CD14-positive monocyte (primary cell): ENCODE measurements at regions not wholly inside any gene's neighbourhood (a gene's known extent, or its start where the extent isn't known, plus 50 kb on each side); places are given as distances from the start of the nearest gene placed in this dataset.

Experiments
- DNase-seq, 3 donors: peaks; one replicate each; pipeline ENCODE4 v3.0.0-alpha.2; 2011 to 2022
- H2AFZ ChIP-seq: 2 replicates; pipeline ENCODE4 v1.6.0; 2012; ENCODE audit warnings: mild to moderate bottlenecking, low read depth, low read length, inconsistent platforms; ENCODE audit not compliant: insufficient read depth, poor library complexity, severe bottlenecking
- H3K27ac ChIP-seq, 2 donors: 1 replicate in 1 of 2; 2 replicates in 1 of 2; pipeline ENCODE4 v1.5.1; 2012 to 2013; ENCODE audit warnings: low read length in 2 of 2, control low read depth in 1 of 2, inconsistent platforms in 1 of 2, low read depth in 1 of 2, mild to moderate bottlenecking in 1 of 2
- H3K27me3 ChIP-seq, 2 donors: one replicate each; pipeline versions ENCODE4 v1.6.0 to v1.6.1; 2011 to 2013; ENCODE audit warnings: low read length in 2 of 2; ENCODE audit not compliant: control insufficient read depth in 2 of 2, insufficient read depth in 2 of 2
- H3K36me3 ChIP-seq, 2 donors: replicated peaks in 1 of 2; 1 replicate in 1 of 2; 2 replicates in 1 of 2; pipeline versions ENCODE4 v1.5.1 to v1.6.1; 2012 to 2013; ENCODE audit warnings: low read length in 2 of 2, control low read depth in 1 of 2, inconsistent platforms in 1 of 2, mild to moderate bottlenecking in 1 of 2; ENCODE audit not compliant: insufficient read depth in 2 of 2, control insufficient read depth in 1 of 2
- H3K4me1 ChIP-seq, 2 donors: 1 replicate in 1 of 2; 2 replicates in 1 of 2; pipeline versions ENCODE4 v1.5.1 to v1.6.1; 2012 to 2013; ENCODE audit warnings: low read length in 2 of 2, control low read depth in 1 of 2, inconsistent platforms in 1 of 2, mild to moderate bottlenecking in 1 of 2, moderate library complexity in 1 of 2; ENCODE audit not compliant: insufficient read depth in 2 of 2, control insufficient read depth in 1 of 2
- H3K4me2 ChIP-seq: replicated peaks from 2 replicates; pipeline ENCODE3; 2012; ENCODE audit warnings: low read length, moderate library complexity, mild to moderate bottlenecking; ENCODE audit not compliant: poor library complexity, severe bottlenecking; ENCODE audit errors: extremely low read depth
- H3K4me3 ChIP-seq, 3 experiments: fragments of 200-600 bp in 1 of 3; sonication (generic) in 1 of 3; replicated peaks in 1 of 3; 1 replicate in 2 of 3; 2 replicates in 1 of 3; pipeline ENCODE4 v1.5.1; 2011 to 2013; ENCODE audit warnings: low read length in 3 of 3, mild to moderate bottlenecking in 3 of 3, control low read depth in 2 of 3, low read depth in 2 of 3, inconsistent platforms in 1 of 3, moderate library complexity in 1 of 3
- H3K79me2 ChIP-seq: 2 replicates; pipeline ENCODE4 v1.6.0; 2012; ENCODE audit warnings: mild to moderate bottlenecking, control low read depth, inconsistent platforms, low read length, moderate library complexity; ENCODE audit not compliant: insufficient read depth
- H3K9ac ChIP-seq: 2 replicates; pipeline ENCODE4 v1.6.0; 2017; ENCODE audit warnings: low read length, mild to moderate bottlenecking; ENCODE audit not compliant: insufficient read depth, poor library complexity, severe bottlenecking
- H3K9me3 ChIP-seq, 2 donors: replicated peaks in 1 of 2; 1 replicate in 1 of 2; 2 replicates in 1 of 2; pipeline versions ENCODE4 v1.5.1 to v1.6.1; 2012 to 2013; ENCODE audit warnings: low read length in 2 of 2, control low read depth in 1 of 2; ENCODE audit not compliant: control insufficient read depth in 1 of 2, insufficient read depth in 1 of 2
- H4K20me1 ChIP-seq: 2 replicates; pipeline ENCODE4 v1.6.0; 2012; ENCODE audit warnings: mild to moderate bottlenecking, low read length, control low read depth, moderate library complexity; ENCODE audit not compliant: insufficient read depth
- H3K27ac Mint-ChIP-seq, 7 donors: one replicate each; pipeline ENCODE4 v1.8.0; 2020; ENCODE audit warnings: mild to moderate bottlenecking in 7 of 7, mixed read lengths in 7 of 7, moderate library complexity in 6 of 7, inconsistent platforms in 2 of 7
- H3K27me3 Mint-ChIP-seq, 3 donors: one replicate each; pipeline ENCODE4 v1.8.0; 2021 to 2022; ENCODE audit warnings: low read depth in 3 of 3, mild to moderate bottlenecking in 3 of 3, mixed read lengths in 3 of 3, moderate library complexity in 3 of 3, inconsistent platforms in 1 of 3
- H3K36me3 Mint-ChIP-seq, 2 donors: one replicate each; pipeline ENCODE4 v1.8.0; 2020; ENCODE audit warnings: mixed read lengths in 2 of 2, inconsistent platforms in 1 of 2, mild to moderate bottlenecking in 1 of 2
- H3K4me1 Mint-ChIP-seq: one replicate; pipeline ENCODE4 v1.8.0; 2020; ENCODE audit warnings: mild to moderate bottlenecking, mixed read lengths
- H3K4me3 Mint-ChIP-seq, 2 donors: one replicate each; pipeline ENCODE4 v1.8.0; 2020; ENCODE audit warnings: mild to moderate bottlenecking in 2 of 2, mixed read lengths in 2 of 2, moderate library complexity in 1 of 2
- H3K9me3 Mint-ChIP-seq, 7 donors: one replicate each; pipeline ENCODE4 v1.8.0; 2020 to 2022; ENCODE audit warnings: mixed read lengths in 7 of 7, mild to moderate bottlenecking in 6 of 7, moderate library complexity in 6 of 7, inconsistent platforms in 2 of 7
- WGBS: methylation state at CpG from one replicate; pipeline ENCODE4 v1.1.5; 2013; ENCODE audit warnings: missing lambda C conversion rate; ENCODE audit not compliant: insufficient coverage; 5-methylcytosine and 5-hydroxymethylcytosine counted together
- intact Hi-C, 2 donors: fragments of 100-400 bp; cut with micrococcal nuclease; formaldehyde crosslinking; loops; one replicate each; pipeline versions ENCODE4 v1.15.0 to v1.15.1; 2023
- TF ChIP-seq, protein P1 (sequence below): fragments of 200-600 bp; IDR thresholded peaks from one replicate; pipeline ENCODE4 v1.8.0; 2022; ENCODE audit warnings: antibody characterized with exemption, mild to moderate bottlenecking

DNA sequence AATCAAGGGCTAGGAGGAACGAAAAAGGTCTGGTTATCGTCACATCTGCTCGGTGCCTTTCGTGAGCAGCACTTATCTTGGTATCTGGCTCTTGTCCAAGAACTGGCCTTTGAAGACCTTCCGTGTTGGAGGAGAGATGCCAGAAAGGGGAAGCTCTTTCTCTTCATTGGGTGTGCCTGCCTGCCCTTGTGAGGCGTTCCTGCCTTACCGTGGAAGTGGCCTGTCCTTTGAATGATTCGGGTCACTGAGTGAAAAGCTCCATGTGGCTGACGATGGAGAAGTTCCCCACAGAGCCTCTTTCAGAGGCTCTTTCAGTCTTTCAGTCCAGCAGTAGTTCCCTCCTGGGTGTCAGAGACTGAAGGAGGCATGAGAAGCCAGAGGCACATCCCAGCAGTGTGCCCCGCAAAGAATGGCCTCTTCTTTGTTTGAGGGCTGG, 121.5 kb upstream of the SLC10A2 start:
- Mint-ChIP-seq H3K9me3 (no peaks in the 10 kb centered on the region), H3K27ac (no peak overlapping the region), H3K4me1 (peaks cover 1% of the 10 kb centered on the region), H3K4me3 (no peak overlapping the region), H3K27me3 (no peaks in the 10 kb centered on the region), H3K36me3 (no peaks in the 10 kb centered on the region)
- Histone ChIP-seq H3K9ac (no peak overlapping the region), H3K4me3 (no peak overlapping the region), H3K79me2 (no peaks in the 10 kb centered on the region), H3K27ac (no peak overlapping the region), H3K27me3 (no peaks in the 10 kb centered on the region), H3K9me3 (no peaks in the 10 kb centered on the region), H4K20me1 (no peaks in the 10 kb centered on the region), H3K4me1 (no peaks in the 10 kb centered on the region), H2AFZ (no peak overlapping the region), H3K4me2 (no peak overlapping the region), H3K36me3 (no peaks in the 10 kb centered on the region)
- 78% methylated on average over 7 of the region's 10 CpGs for WGBS
- TF ChIP-seq, protein P1, sequence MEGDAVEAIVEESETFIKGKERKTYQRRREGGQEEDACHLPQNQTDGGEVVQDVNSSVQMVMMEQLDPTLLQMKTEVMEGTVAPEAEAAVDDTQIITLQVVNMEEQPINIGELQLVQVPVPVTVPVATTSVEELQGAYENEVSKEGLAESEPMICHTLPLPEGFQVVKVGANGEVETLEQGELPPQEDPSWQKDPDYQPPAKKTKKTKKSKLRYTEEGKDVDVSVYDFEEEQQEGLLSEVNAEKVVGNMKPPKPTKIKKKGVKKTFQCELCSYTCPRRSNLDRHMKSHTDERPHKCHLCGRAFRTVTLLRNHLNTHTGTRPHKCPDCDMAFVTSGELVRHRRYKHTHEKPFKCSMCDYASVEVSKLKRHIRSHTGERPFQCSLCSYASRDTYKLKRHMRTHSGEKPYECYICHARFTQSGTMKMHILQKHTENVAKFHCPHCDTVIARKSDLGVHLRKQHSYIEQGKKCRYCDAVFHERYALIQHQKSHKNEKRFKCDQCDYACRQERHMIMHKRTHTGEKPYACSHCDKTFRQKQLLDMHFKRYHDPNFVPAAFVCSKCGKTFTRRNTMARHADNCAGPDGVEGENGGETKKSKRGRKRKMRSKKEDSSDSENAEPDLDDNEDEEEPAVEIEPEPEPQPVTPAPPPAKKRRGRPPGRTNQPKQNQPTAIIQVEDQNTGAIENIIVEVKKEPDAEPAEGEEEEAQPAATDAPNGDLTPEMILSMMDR, result no peak
- intact Hi-C loops, result no loop called here
- DNase-seq, result no peak

DNA sequence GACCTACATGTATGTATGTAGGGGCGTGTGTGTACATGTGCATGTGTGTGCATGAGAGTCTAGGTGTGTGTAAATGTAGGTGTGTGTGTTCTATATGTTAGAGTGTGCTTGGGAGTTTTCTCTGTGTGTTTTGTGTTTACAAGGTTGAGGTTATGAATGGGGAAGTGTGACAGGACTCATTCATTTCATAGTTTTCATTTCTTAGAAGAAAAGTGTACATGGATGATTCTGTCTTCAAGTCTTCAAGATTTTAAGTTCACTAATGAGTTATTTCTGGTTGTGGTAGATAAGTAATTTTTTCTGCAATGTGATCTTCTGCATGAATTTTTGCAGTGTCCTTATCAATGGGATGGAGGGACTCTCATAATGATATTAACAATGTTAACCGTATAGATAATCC, 118.2 kb upstream of the SLC10A2 start:
- TF ChIP-seq, protein P1, result no peak
- no peaks in the 10 kb centered on the region for H3K36me3 Mint-ChIP-seq
- 88% methylated on average over 1 of the region's 2 CpGs for WGBS
- no peaks in the 10 kb centered on the region for H3K9me3 ChIP-seq
- no peak overlapping the region for H3K4me3 ChIP-seq
- DNase-seq, result no peak
- no peaks in the 10 kb centered on the region for H3K36me3 ChIP-seq
- H3K27ac Mint-ChIP-seq, result no peak overlapping the region
- no peaks in the 10 kb centered on the region for H3K9me3 Mint-ChIP-seq
- intact Hi-C loops, result no loop called here
- H2AFZ ChIP-seq, result no peak overlapping the region
- H3K27me3 Mint-ChIP-seq, result no peaks in the 10 kb centered on the region
- no peaks in the 10 kb centered on the region for H3K4me1 Mint-ChIP-seq
- H3K27ac ChIP-seq, result no peak overlapping the region
- H3K27me3 ChIP-seq, result no peaks in the 10 kb centered on the region
- H3K4me1 ChIP-seq, result no peaks in the 10 kb centered on the region
- H4K20me1 ChIP-seq, result no peaks in the 10 kb centered on the region
- H3K9ac ChIP-seq, result no peak overlapping the region
- H3K4me2 ChIP-seq, result no peak overlapping the region
- H3K4me3 Mint-ChIP-seq, result no peak overlapping the region
- H3K79me2 ChIP-seq, result no peaks in the 10 kb centered on the region
